GM18511 (cell line): ENCODE measurements at regions not wholly inside any gene's neighbourhood (a gene's known extent, or its start where the extent isn't known, plus 50 kb on each side); places are given as distances from the start of the nearest gene placed in this dataset.

ENCODE experiments used
- ATAC-seq: cut with Tn5 transposase; IDR thresholded peaks from one replicate; pipeline ENCODE4 v1.9.1; 2021; ENCODE audit warnings: mild to moderate bottlenecking, moderate library complexity; ENCODE audit not compliant: unreplicated experiment

DNA sequence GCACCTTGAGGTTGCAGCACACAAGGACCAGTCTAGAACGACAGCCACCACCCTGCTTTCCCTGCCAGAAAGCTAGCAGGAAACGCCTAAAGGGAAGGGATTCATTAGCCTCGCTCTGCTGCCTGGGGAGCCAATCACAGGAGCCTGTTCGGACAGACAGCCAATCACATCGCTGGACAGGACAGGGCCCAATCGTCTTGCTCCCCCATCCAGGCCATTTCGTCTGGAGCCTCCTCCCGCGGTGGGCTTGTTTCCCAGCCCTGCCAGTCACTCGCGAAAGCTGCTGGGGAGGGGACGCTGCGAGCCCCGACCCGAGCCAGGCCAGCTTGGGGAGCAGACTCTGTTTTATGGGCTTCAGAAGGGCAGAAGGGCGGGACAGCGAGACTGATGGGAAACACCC is 79.8 kb upstream of the NCAM1 start:
- ATAC-seq: no peak

DNA sequence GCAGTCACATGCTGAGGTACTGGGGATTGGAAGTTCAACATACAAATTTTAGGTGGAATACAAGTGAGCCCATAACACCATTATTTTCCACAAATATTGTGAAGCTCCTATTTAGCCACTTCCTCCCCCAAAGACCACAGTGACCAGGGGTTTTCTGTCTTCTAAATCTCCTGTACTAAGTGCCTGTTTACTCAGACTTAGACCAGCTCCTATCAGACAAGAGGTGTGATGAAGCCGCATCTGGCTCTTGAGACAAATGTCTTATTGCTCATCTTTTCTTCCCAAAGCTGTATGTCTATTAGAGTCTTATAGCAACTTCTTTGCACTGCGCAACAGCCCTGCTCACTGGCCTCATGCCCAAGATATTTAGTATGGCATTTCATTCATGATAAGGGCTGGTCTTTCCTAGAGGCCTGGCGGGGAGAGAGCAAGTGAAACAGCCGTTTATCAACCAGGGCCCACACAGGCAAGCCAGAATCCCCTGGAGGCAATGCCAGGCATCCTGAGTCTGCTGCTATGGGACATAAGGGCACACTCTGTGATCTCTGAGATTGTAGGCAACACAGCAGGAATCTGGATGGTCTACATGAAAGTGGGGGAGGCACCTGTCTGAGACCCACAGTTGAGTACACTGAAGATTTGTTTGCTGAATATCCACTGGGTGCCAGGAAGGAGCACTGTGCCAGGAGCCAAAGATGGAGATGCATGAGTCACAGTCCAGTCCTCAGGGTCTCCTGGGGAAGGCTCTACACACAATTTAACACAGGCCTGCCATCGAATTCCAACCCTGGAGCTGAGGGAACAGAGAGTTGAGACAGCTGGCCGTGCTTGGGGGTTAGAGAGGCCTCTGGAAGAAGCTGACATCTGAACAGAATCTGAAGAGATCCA is 78.5 kb upstream of the NCAM1 start:
- ATAC-seq: no peak

DNA sequence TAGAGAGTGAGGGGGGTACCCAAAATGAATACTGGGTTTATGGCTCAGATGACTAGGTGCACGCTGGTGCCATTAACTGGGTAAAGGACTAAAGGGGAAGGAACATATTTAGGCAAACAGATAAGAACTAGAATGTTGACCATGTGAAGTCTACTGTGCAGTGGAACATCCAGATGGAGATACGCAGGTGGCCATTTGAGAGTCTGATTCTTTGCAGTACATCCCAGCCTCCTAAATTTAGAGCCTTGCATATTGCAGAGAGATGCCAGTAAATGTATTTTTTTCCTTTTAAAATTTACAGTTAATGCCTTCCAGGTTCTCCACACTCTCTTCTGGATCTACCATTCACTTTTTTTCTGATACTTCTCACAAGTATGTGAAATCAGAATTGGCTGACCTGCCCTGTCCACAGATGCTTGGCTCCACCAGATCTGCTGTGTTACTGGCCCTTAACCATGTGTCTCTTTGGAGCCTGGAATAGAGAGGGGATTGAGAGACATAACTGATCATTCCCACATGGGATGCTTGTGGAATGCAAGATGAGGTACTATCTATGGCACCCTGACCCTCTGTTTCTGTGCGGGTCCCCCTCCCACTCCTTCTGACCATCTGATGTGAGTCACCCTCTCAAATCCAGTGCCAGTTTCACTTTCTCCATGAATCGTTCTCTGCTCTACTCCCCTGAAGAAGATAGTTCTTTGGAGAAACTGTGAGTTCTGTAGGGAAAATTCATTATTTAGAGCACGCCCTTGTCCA is 77.0 kb upstream of the NCAM1 start:
- no peak for ATAC-seq

DNA sequence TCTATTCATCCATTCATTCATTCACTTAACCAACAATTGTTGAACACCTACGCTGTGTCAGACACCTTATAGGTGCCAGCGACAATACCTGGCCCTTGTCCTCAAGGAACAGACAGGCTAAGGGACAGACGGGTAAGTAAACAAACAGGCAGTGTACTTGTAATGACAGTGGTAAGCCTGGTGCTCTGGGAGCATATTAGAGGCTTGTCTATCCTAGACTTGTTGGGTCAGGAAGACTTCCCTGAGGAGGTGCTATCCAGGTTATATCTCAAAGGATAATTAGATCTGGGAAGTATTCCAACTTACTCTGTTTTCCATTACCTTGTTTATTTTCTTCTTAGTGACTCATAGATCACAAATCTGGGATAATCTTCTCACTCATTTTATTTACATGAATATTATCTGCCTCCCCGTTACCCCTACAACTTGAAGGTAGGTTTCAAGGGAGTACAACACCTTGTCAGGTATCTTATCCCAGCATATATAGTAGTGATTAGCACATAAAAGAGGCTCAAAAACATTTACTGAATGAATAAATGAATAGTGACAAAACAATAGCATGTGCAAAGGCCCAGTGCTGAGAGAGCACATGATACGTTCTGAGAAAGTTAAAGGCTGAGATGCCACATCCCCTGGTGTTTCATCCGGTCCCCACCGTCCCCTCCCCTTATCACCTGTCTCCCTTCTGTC is 75.3 kb upstream of the NCAM1 start:
- no peak for ATAC-seq

DNA sequence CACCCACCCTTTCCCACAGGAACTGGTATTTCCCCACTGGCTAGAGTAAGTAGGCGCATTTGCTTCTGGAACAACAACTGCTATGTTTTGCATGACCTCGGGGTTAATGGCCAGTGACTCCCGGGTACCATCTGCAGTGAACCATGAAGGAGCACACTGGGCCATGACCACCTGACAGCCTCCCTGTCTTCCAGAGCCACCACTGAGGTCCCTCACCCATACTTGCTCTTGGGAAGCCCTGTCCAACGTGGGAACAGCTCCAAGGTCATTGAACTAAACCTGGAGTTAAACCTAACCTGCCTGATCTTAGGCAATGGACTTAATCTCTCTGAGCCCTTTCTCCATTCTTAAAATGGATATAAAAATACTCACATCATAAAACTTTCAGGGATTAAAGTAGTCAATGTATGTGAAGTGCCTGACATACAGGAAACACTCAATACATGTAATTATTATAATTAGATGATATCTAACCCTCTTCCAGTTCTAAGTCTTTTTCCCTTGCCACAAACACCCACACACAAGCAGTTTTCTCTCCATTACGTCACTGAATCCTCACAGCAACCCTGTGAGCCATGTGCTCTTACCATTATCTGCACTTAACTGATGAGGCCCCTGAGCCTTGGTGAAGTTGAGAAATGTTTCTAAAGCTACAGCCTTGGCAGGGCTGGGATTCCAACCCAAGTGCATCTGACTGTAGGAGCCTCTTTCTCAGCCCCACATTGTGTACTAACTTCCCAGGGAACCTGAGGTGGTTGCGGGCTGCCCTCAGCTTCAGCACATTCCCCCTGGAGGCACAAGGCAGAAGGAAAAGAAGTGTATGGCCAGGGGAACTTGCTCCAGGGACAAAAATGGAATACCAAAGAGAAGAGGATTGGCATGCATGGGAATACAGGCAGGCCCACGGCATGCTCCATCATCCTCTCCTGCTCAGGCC is 74.5 kb upstream of the NCAM1 start:
- ATAC-seq: no peak

DNA sequence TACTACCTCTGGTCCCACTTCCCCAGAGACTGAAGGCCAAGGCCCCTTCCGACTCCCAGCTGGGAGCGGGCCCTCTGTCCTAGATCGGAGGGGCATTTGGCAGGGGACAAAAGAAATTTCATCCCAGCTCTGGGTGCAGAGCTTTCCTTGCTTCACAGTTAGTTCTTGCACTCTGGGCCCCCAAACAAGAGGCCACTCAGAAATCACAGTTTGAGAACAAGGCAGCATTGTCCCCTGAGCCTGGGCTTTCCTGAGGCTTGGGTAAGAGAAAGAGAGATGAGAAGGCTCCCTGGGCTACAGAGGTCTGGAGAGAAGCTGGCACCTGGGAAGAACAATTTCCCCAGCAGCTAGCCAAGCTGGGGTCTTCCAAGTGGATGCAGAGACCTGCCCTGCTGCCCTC is 71.8 kb upstream of the NCAM1 start:
- no peak for ATAC-seq

DNA sequence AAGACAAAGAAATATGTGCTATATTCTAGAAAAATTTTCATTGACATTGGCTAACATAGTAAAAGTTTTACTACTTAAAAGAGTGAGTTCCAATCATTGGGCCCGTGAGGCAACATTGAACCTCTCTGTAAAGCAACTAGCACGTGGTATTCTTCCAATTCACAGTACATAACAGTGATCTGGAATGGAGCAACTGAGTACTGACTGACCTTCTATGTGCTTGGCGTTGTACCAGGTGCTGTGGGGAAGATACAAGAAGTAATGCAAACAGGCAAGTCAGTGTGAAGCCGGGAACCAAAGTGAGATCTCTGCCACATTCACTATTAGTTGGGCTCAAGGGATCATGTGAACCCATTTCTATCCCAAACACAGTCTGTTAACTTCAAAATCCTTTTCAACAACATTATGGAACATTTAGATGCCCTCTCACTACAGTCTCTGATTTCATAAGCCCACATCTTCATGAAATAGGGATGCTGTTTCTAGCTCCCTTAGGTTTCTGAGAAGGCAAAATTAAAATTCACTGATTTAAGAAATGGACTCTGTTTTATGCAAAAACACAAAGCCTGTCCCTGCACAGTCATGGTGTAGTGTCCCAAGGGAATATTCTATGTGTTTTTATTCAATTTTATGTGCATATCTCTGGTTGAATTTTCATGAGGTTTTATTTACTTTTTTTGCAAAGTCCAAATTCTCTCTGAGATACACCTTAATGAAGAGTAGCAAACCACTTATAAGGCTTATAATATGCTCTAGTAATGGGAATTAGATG is 61.8 kb upstream of the NCAM1 start:
- ATAC-seq: no peak

DNA sequence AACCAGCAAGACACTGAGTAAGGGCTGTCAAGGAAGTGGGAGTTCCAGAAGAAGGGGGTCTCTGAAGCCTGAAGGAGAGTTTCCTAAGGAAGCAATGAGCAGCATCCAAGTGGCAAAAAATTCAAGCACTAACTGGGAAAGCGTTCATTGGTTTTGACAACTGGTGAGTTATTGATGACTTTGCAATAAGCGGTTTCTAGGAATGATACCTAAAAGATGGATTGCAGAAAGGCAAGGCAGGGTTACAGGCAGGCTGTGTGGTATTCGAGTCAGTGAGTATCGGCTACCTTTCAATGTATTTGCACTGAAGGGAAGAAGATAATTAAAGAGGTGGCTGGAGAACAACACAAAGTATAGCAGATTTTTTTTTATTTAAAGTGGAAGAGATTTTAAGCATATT is 59.3 kb upstream of the NCAM1 start:
- ATAC-seq: no peak

DNA sequence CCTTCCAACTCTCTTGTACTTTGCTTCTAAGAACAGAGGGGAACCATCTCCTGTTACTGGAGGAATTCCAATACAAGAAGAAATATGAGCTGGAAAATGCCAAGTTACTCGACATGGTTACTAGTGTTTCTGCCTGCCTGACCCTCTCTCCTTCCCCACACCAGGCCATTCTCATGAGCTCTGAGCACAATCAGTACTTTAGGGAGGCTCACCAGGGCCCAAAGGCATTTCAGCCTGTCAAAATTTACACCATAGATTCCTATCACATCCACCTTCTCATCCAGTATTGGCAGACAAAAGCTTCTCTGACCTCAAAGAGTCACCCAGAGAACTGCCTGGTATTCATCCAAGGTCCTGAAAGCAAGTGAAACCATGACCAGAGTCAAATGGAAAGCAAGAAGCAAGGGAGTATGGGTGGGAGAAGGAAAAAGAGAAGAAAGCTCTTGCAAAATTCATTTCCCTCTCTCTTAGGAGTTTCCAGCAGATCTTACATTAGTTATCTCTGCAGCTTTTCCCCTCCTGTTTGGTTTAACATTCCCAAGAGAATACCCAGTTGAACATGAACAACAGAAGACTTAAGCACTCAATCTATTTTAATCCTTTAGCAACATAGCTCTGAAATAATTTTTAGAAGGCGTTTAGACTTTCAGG is 58.7 kb upstream of the NCAM1 start:
- ATAC-seq: no peak

DNA sequence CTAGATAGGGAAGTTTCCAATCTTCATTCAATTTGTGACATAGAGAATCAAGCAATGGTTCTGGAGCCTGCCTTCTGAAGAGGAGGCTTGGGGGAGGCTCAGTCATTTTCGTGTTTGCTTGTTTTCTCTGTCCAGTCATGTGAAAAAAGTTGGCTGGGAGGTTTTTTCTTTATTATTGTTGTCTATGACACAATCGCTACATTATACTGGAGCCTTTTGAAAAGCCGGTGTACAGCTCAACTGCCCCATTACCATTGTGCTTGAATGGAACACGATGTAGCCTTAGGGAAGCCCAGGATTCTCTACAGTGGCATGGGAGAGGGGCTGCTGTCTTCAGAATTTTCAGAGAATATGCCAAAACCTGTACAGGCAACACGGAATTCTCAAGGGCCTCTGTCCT is 57.9 kb upstream of the NCAM1 start:
- ATAC-seq: no peak

DNA sequence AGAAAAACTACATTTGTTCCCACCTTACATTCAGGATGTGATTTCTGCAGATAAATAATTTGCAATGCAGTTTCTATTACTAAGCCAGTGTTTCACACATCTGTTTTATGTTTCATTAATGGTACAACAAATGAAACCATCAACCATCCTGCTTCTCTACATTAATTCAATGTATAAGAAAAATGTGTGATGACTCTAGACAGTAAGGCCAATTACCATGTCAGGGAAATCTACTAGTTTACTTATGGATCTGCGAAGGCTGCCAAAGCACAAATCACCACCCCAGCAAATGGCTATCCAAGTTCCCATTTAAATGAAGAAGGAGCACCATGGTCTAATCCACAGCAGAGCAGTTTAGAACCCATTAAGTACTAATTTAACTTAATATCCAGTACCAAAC is 50.1 kb upstream of the NCAM1 start:
- no peak for ATAC-seq
